Bone marrow (tissue), 2 donors: ENCODE measurements at regions not wholly inside any gene's neighbourhood (a gene's known extent, or its start where the extent isn't known, plus 50 kb on each side); places are given as distances from the start of the nearest gene placed in this dataset.
"Not testable (repeated sequence)": the region's sequence is repeated elsewhere in the genome, so short reads cannot be mapped to it uniquely, and the experiment has no call there.

Source experiments
- DNase-seq, 2 donors: peaks; one replicate each; lab custom pipeline; 2025; lab: John Stamatoyannopoulos, UW

DNA sequence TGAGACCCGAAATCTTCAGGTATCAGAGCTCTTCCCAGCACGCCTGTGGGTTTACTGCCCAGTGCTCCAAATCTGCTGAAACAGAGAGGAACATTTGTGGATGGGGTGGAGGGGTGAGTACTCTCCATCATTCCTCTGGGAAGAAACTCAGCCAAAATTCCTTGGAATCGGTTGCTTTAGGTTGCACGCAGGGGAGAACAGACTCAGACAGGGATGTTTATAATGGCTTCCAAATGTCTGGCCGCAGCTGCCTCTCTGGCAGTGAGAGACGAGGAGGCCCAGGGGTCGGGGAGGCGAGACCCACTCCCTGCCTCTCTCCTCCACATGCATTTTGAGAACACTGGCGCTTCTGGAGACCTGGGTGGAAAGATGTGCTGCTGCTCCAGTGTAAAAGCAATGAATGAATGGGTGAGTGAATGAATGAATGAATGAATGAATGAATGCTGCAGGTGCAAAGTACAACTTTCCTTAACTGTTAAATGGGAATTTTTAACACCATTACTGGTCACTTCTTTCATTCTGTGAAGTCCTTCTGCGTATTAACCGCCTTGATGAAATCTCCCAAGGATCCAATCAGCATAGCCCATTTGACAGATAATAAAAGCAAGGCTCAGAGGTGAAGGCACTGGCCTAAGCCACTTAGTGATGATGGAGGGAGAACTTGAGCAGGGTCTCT, 437.4 kb downstream of the MIAT start:
- DNase-seq: no peak

DNA sequence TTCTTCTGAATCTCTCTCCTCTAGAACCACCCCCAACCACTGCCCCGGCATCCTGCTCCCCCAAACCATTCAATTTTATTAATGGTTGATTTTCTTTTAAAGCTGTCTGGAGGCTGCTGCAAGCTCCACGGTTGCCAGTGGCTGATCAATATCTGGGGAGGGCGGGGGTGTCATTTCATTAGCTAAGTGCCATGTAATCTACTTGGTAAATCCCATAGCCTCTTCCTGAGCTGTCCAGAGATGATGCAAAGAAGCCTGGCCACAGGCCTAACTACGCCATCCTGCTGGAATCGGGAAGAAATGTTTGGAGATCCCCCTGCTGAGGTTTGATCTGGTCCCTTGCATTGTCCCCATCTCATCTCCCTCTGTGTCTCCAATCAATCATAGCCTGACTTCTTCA, 440.1 kb downstream of the MIAT start:
- no peak for DNase-seq

DNA sequence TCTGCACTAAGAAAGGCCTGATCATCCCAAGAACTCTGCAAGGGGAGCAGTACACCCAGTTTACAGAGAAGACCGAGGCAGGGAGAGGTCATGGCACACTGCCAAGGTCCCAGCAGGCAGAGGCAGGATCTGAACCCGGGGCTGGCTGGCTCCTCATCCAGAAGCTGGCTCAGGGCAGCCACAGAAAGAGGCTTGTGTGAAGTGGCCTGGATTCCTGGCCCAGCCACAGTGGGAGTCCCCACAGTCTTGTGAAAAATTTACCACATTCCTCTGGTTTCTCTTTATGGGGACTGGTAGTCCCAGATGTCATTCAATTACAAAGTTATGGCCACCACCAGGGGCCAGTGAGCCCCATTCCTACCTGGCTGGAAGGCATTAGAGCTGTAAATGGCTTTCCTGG, 440.5 kb downstream of the MIAT start:
- DNase-seq: no peak

DNA sequence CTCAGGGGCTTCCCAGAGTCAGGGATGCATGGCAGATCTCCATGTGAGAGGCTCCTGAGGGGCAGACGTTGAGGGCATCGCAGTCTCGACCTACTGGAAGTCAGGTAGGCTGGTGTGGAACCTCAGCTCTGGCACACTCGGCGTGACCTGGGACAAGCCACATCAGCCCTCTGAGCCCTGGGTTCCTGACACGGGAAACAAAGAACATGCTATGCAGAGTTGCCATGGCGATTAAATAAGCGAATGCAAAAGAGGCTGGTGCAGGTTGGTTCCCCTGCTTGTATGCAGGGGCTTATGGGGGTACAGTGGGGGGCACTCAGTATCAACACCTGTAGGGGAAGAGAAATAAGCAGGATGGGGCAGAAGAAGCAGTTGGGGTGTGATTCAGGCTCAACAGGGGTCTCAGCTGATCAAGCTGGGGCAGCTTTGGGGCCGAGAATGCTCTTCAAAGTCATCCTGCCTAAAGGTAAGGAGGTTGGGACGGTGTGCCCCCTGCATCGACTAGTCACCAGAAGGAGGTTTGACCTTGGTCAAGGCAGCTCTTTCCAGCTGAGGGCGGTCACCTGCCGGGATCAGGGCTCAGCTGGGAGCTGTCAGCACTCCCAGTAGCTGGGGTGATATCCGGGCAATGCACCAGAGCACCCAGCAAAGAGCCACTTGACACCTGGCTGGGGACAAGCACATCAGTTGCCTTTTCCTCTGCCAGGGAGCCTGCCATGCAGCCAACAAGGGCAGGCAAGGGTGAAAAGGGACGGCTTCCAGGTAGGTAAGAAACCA, 442.7 kb downstream of the MIAT start:
- DNase-seq: no peak

DNA sequence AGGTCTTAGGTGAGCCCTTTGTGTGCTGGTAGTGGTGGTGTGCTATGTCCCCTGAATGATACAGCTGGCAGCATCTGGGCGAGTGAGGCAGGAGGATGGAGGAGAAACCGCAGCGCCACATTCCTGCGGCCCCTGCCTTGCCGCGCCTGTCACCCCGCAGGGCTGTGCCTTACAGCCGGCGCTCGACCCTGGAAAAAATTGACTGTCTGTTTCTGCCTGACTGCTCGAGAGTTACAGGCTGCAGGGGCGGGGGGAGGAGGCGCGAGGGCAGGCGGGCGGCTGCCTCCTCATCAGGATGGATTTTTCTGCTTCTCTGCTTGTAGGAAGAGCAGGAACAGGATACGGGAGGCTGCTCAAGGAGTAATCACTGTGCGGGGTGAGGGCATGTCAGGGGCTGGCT, 443.4 kb downstream of the MIAT start:
- DNase-seq: no peak

DNA sequence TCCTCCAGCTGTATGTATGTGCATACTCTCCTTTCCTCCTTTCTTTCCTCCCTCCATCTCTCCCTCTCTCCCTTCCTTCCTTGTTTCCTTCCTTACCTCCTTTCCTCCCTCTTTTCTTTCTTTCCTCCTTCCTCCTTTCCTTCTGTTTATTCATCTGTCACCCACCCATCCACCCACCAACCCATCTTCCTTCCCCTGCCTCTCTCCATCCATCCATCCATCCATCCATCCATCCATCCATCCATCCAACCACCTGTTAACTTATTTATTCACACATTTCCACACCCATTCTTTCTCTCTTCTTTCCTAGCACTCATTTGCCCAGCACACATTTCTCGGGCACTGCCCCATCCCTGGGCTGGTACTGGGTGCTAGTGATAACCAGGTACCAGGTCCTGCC, 443.9 kb downstream of the MIAT start:
- no peak for DNase-seq

DNA sequence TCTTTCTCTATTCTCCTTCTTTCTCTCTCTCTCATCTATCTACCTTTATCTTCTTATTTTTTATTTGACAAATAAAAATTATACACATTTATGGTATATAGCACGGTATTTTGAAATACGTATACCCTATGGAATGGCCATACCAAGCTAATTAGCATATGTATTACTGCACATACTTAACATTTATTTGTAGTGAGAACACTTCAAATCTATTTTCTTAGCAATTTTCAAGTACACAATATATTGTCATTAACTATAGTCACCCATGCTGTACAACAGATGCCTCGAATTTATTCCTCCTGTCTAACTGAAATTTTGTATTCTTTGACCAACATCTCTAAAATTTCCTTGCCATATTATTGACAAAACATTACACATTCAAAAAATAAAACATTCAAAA, 447.1 kb downstream of the MIAT start:
- no peak for DNase-seq

DNA sequence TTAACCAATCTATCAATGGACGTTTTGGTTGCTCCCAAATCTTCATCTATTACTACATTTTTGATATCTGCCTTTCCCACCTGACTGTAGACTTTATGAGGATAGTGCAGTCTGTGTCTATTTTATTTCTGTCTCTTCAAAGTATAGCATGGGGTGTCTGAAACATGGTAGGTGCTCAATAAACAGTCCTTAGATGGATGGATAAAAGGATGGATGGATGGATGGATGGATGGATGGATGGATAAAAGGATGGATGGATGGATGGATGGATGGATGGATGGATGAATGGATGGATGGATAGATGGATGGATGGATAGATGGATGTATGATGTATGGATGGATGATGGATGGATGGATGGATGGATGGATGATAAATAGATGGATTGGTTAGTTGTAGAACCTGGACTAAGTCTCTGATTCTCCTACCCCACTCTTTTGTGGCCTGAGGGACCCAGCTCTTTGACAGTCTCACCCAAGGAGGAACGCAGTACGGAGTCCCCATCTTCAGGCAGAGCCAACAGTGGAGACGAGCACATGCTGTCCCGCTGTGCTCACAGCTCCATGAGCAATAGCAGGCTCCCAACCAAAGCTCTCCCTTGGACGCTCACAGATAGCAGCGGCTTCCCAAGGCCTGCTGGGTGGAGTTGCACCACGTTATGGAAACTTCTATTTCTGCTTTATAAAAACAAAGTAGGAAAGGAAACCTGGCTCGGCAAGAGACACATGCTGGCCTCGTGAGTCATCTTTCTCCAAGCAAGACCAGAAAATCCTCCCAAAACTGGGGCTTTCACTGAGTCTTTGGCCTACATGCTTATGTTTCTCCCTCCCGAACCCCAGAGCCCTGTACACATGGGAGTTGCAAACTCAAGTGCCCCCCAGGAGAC, 448.0 kb downstream of the MIAT start:
- no peak for DNase-seq

DNA sequence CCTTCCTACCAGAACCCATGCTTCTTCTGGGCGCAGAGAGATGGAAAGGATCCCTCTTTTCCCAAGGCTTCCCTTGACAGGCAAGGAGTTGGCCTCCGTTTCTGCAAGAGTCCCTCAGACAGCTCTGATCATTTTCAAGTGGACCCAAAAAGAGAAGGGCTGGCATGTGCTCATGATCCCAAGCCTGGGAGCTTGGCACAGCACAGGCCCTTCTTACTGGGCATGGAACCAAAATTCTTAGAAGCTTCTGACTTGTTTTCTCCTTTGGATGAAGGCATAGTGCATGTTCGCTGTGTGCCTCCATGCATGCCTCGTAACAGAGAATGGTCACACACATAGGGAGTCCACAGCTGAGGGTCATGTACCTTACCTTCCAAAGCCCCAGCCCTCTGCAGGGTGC, 449.6 kb downstream of the MIAT start:
- DNase-seq: no peak

DNA sequence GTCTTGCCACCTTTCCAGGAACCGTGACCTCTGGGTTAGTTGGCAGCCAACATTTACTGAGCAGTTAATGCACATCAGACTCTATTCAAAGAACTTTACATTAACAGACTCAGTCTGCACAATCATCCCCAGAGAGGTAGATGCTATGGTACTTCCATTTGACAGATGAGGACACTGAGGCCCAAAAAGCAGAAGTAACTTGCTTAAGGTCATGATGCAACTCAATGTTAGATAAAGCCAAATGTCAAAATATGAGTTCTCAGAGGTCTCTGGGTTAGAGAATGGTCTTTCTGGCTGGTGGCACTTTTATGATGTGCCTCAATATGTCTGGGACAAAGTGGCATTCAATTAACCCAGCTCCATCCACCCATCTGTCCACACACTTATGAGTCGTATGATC, 450.0 kb downstream of the MIAT start:
- DNase-seq: no peak

DNA sequence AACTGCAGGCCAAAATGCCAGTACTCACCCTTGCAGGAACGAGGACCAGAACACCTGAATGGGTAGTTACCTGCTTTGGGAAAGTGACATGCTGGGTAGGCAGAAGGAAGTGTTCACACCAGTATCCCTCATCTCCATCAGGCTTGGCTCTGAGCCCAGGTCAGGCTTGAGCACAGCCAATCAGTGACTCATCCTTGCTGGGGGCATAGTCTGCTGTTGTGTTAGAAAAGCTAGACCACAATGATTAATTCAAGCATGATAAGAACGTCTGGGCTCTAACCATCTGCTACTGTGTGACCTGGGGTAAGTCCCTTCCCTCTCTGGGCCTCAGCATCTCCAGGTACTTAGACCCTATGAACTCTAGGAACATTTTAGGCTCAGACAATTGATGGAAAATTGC, 450.4 kb downstream of the MIAT start:
- peak; percentile 28 to 38 for DNase-seq

DNA sequence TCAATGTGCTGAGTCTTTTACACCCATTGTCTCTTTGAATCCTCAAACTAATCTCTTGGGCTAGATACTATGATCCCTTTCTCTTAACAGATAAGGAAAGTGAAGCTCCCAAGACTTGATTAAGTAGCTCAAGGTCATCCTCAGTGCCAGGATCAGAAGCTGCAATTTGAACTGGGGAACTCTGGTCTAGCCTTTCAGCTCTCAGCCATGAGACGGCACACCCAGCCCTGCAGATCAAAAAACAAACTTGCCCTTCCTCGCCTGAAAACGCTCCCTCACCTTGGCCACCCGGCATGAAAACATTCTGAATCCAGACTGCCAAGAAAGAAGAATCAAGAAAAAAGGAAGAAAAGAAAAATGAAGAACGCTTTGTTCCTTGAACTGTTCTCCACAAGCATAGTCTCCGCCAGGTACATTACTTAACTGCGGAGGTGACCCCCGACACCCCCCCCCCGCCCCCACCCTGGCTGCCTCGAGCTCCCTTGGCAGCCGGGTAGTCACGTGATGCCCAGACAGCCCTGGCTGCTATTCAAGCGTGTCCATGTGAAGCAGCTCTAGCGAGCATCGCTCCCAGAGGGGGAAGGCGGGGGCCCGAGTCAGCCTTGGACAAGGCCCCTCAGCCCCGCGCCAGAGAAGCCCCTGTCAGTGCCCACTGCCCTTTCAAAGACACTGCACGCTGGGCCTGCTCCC, 451.2 kb downstream of the MIAT start:
- DNase-seq: no peak

DNA sequence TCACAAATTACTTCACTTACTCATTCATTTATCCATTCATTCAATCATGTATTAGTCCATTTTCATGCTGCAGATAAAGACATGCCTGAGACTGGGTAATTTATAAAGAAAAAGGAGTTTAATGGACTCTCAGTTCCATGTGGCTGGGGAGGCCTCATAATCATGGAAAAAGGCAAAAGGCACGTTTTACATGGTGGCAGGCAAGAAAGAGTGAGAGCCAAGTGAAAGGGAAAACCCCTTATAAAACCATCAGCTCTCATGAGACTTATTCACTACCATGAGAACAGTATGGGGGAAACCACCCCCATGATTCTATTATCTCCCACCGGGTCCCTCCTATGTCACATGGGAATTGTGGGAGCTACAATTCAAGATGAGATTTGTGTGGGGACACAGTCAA, 452.0 kb downstream of the MIAT start:
- DNase-seq: not testable (repeated sequence)

DNA sequence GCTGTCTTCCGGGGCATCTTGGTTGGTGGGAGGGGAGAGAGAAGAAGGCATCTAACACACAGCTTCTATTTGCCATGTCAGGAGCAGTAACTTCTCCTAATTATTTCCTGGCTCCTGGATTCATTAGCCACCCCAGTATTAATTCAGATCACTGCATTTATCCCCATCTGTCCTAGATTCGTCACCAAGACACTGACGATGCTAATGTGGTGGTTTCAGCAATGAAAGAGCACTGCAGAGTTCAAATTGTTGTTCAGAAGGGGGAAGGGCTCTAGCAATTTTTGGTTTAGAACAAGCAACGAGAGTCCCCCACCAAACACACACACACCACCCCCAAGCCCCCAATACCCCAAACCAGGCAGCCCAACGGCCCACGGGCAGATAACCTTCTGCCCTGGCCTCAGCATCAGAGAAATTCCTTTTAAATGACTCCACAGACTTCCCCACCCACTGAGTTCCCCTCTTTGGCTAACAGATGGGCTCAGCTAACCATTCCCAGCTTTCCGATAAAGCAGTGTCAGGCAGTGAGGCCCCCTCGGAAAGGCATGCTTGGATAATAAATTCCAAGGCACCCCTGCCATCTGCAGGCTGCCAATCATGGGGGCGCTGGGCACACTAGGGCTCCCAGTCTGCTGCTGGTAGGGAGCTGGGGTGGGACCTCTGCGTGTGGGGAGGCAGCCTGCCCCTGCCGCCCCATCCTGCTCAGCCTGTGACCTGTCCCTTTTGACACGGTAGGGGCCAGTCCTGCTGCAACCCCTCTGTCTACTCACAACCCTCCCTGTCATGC, 453.5 kb downstream of the MIAT start:
- DNase-seq: no peak

DNA sequence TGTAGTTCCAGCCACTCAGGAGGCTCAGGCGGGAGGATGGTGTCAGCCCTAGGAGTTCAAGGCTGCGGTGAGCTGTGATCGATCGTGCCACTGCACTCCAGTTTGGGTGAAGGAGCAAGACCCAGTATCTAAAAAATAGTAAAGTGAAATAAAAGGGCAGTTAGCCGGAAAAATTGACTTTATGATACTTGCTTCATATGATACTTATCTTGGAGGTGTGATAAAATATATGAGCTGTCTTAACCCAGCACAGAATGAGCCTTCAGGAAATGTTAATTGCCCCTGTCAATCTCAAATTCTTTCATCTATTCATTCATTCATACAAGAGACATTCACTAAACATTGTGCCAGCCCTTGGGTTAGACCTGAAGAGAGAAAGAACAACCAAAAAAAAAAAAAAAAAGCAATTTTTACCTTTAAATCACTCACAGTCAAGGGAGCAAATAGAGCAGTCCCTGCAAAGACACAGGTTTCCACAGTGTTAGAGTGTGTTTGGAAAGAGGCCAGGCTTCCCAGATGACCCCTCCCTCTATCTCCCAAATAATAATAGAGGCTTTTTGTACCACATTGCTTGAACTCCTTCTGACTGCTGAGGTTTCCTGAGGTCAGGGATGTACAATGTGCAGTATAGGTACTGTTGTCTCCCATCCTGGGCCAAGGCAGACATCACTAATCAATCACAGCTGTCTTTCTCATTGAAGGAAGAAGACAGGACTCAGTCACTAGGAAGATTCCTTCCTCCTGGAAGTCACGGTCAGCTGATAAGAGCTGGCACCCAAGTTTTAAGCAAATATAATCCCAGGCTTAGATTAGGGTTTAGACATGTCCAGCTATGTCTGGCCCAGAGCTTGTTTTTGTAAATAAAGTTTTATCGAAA, 454.6 kb downstream of the MIAT start:
- no peak for DNase-seq

DNA sequence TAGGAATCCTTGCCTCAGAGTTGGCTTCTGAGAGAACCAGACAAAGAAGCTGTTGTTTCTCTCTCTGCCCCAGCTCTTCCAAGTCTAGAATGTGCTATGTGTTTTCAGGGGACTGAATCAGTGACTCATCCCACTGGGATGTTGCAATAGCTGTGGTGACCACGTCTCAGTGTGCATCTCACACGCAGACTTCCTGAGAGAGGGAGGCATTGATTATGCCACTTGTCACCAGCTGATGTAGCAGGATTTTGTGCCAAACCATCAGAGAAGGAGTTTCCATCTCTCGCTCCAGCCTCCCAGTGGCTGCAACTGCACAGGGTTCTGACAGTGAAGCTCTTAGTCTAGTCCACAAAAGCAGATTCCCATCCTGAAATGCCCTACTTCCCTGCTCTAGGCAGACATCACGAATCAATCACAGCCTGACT, 455.8 kb downstream of the MIAT start:
- DNase-seq: peak; percentile 54 to 88

DNA sequence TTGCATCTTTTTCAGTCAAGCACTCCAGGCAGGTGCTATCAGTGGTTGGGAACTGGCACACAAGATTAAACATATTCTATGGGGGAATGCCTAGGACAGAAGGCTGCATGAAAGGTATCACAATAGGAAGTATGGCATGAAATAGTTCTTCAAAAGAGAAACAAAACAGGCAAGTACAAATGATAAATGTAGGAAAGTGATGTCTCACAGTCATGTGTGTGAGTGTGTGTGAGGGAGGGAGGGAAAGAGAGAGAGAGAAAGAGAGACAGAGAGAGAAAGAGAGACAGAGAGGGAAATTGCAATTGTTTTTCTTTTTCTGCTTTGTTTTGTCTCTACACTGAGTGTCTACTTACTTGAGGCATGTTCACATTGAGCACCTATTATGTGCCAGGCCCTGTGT, 456.3 kb downstream of the MIAT start:
- no peak for DNase-seq

DNA sequence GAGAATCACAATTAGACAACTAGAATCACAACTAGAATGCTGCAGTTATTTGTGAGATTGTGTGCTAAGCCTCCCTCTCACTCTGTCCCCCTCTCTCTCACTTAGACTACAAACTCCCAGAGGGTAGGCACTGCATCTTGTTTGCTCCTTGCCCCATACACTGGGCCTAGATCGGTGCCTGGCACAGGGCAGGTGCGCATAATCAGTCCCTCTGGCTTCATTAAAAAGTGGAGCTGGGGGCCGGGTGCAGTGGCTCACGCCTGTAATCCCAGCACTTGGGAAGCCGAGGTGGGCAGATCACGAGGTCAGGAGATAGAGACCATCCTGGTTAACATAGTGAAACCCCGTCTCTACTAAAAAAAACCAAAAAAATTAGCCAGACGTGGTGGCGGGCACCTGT, 456.8 kb downstream of the MIAT start:
- DNase-seq: no peak

DNA sequence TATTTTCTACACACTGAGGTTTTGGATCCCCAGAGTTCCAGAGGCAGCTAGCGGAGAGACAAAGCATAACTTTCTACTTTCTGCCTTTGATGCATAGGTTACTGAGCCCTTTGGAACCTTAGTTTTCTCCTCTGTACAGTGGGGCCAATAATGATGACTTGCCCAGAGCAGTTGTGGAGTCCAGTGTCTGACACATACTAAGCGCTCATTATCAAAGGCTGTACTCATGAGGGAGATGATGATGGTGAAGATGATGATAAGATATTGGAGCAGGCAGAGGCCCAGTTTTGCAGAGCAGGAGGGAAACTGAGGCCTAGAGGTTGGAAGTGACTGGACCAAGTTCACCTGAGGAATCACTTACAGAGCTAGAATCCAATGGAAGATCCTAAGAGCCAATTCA, 458.0 kb downstream of the MIAT start:
- no peak for DNase-seq

DNA sequence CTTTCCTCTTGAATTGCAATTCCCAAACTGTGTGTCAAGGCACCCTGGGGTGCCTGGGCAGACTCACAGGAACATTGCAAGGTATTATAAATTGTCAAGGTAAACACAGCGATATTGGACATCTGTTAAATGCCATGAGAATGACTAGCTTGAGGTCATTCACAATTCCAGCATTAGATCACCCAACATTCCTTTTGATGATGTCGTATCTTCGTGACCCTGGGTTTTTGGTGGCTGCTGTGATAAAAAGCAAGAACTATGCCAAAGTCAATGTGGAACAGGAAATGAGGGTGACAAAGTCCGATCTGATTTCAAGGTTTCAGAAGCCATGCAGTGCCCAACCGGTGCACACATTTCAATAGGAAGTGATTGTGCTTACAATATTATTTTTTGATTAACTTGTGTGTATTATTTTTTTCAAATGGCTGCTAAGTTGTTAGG, 458.4 kb downstream of the MIAT start:
- DNase-seq: no peak
